Jurkat, Clone E6-1 (cell line): ENCODE measurements at regions not wholly inside any gene's neighbourhood (a gene's known extent, or its start where the extent isn't known, plus 50 kb on each side); places are given as distances from the start of the nearest gene placed in this dataset.

Experiments
- DNase-seq: peaks from one replicate; pipeline ENCODE4 v3.0.0-alpha.2; 2011; ENCODE audit warnings: low read depth, low spot score
- H3K4me3 ChIP-seq: 2 replicates; pipeline ENCODE4 v1.5.1; 2011; ENCODE audit warnings: mild to moderate bottlenecking, low read length, control low read depth, moderate library complexity

GRCh38 chr3:43883729-43884396 is 193.1 kb downstream of the ABHD5 start:
- no peak overlapping the region for H3K4me3 ChIP-seq
- DNase-seq = no peak

GRCh38 chr3:43884581-43884980 is 193.8 kb downstream of the ABHD5 start:
- no peak for DNase-seq
- H3K4me3 ChIP-seq = no peak overlapping the region

- H3K4me3 ChIP-seq = no peak overlapping the region
- DNase-seq = no peak
These were observed 195.3 kb downstream of the ABHD5 start for GRCh38 chr3:43885908-43886618.

- H3K4me3 ChIP-seq = no peak overlapping the region
- DNase-seq = no peak
These were observed 201.3 kb downstream of the ABHD5 start for GRCh38 chr3:43892061-43892460.

- DNase-seq = no peak
- H3K4me3 ChIP-seq = no peak overlapping the region
These were observed 201.8 kb downstream of the ABHD5 start for GRCh38 chr3:43892526-43892925.

GRCh38 chr3:43893727-43894126 is 203.0 kb downstream of the ABHD5 start:
- no peak for DNase-seq
- H3K4me3 ChIP-seq = no peak overlapping the region

GRCh38 chr3:43894176-43895049 is 203.7 kb downstream of the ABHD5 start:
- H3K4me3 ChIP-seq = no peak overlapping the region
- DNase-seq = no peak

- no peak overlapping the region for H3K4me3 ChIP-seq
- DNase-seq = no peak
These were observed 204.8 kb downstream of the ABHD5 start for GRCh38 chr3:43895573-43895972.

- no peak for DNase-seq
- no peak overlapping the region for H3K4me3 ChIP-seq
These were observed 211.7 kb downstream of the ABHD5 start for GRCh38 chr3:43902415-43902814.

GRCh38 chr3:43905157-43905556 is 214.4 kb downstream of the ABHD5 start:
- no peak for DNase-seq

GRCh38 chr3:43906849-43907507 is 216.2 kb downstream of the ABHD5 start:
- no peak overlapping the region for H3K4me3 ChIP-seq
- no peak for DNase-seq

More at GRCh38 chr3:43905157-43905556, 214.4 kb downstream of the ABHD5 start:
- H3K4me3 ChIP-seq = no peak overlapping the region

- no peak overlapping the region for H3K4me3 ChIP-seq
- DNase-seq = no peak
These were observed 216.7 kb downstream of the ABHD5 start for GRCh38 chr3:43907508-43907858.

GRCh38 chr3:43908456-43908855 is 217.7 kb downstream of the ABHD5 start:
- H3K4me3 ChIP-seq = no peak overlapping the region
- no peak for DNase-seq

GRCh38 chr3:43909149-43909548 is 218.4 kb downstream of the ABHD5 start:
- no peak for DNase-seq
- H3K4me3 ChIP-seq = no peak overlapping the region

GRCh38 chr3:43910750-43911149 is 220.0 kb downstream of the ABHD5 start:
- H3K4me3 ChIP-seq = no peak overlapping the region
- DNase-seq = no peak

GRCh38 chr3:43913036-43913948 is 222.6 kb downstream of the ABHD5 start:
- DNase-seq = no peak
- no peak overlapping the region for H3K4me3 ChIP-seq

- no peak overlapping the region for H3K4me3 ChIP-seq
- DNase-seq = no peak
These were observed 223.5 kb downstream of the ABHD5 start for GRCh38 chr3:43914269-43914668.

- DNase-seq = no peak
These were observed 224.8 kb downstream of the ABHD5 start for GRCh38 chr3:43915546-43915945.

GRCh38 chr3:43917361-43917760 is 226.6 kb downstream of the ABHD5 start:
- H3K4me3 ChIP-seq = no peak overlapping the region
- DNase-seq = no peak

More at GRCh38 chr3:43915546-43915945, 224.8 kb downstream of the ABHD5 start:
- no peak overlapping the region for H3K4me3 ChIP-seq
